ENCODE measurements at regions not wholly inside any gene's neighbourhood (a gene's known extent, or its start where the extent isn't known, plus 50 kb on each side); places are given as distances from the start of the nearest gene placed in this dataset.

DNA sequence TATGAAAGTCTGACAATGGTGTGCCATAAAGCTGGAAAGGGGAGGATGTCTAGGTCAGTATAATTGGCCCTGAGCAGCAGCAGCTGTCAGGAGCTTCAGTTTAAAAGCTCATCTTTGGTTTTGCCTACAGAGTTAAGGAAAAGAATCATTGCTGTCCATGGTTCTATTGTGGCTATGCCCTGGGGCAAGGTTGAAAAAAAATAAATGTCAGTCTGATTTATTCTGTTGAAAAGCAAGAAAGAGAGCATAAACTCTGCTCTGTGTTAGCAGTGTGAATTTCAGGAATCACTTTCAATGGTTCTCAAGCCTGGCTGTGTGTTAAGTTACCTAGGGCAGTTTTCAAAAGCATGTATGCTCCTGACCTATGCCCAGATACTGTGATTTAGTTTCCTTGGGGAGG, 446.7 kb downstream of the SETBP1 start:
- TF ChIP-seq CTCF (conservative IDR thresholded peaks at IDR 0.05; ENCODE audit: low read depth, low read length) (no peak), EZH2 (IDR thresholded peaks at IDR 0.05; ENCODE audit: borderline replicate concordance, low read depth, low read length, poor library complexity, severe bottlenecking) (no peak)
- Histone ChIP-seq H3K27me3 (replicated peaks; ENCODE audit: insufficient read depth, low read depth, low read length, poor library complexity) (peaks cover 20% of the 10 kb centered on the region), H3K4me1 (ENCODE audit: insufficient read depth, low read length, poor library complexity, severe bottlenecking) (no peaks in the 10 kb centered on the region), H3K9me3 (ENCODE audit: low read depth, low read length, poor library complexity, severe bottlenecking) (no peaks in the 10 kb centered on the region), H3K4me3 (ENCODE audit: low read depth, low read length, poor library complexity, severe bottlenecking) (no peak overlapping the region), H3K36me3 (ENCODE audit: insufficient read depth, low read length, poor library complexity, severe bottlenecking) (no peaks in the 10 kb centered on the region), H3K27ac (ENCODE audit: low read depth, low read length, poor library complexity, severe bottlenecking) (no peak overlapping the region)
- no TSS peak for BruUV-seq (replicated peaks)
- intact Hi-C loops (cut with micrococcal nuclease; ENCODE audit: unreplicated experiment) = no loop called here
- ChIA-PET CTCF (no interaction called here), POLR2A (ENCODE audit: low non-redundant PET) (no interaction called here)
- DNase-seq (ENCODE audit: low spot score) = no peak

- Histone ChIP-seq H3K4me1 (ENCODE audit: insufficient read depth, low read length, poor library complexity, severe bottlenecking) (no peaks in the 10 kb centered on the region), H3K27me3 (replicated peaks; ENCODE audit: insufficient read depth, low read depth, low read length, poor library complexity) (peaks cover 31% of the 10 kb centered on the region), H3K4me3 (ENCODE audit: low read depth, low read length, poor library complexity, severe bottlenecking) (no peak overlapping the region), H3K36me3 (ENCODE audit: insufficient read depth, low read length, poor library complexity, severe bottlenecking) (no peaks in the 10 kb centered on the region), H3K27ac (ENCODE audit: low read depth, low read length, poor library complexity, severe bottlenecking) (no peak overlapping the region), H3K9me3 (ENCODE audit: low read depth, low read length, poor library complexity, severe bottlenecking) (no peaks in the 10 kb centered on the region)
- CTCF ChIA-PET = no interaction called here
- intact Hi-C loops (cut with micrococcal nuclease; ENCODE audit: unreplicated experiment) = no loop called here
- no peak for DNase-seq (ENCODE audit: low spot score)
- POLR2A ChIA-PET (ENCODE audit: low non-redundant PET) = no interaction called here
- no TSS peak for BruUV-seq (replicated peaks)
- TF ChIP-seq CTCF (conservative IDR thresholded peaks at IDR 0.05; ENCODE audit: low read depth, low read length) (no peak), EZH2 (IDR thresholded peaks at IDR 0.05; ENCODE audit: borderline replicate concordance, low read depth, low read length, poor library complexity, severe bottlenecking) (no peak)
Measured at GRCh38 chr18:45133276-45133675, 452.6 kb downstream of the SETBP1 start.

DNA sequence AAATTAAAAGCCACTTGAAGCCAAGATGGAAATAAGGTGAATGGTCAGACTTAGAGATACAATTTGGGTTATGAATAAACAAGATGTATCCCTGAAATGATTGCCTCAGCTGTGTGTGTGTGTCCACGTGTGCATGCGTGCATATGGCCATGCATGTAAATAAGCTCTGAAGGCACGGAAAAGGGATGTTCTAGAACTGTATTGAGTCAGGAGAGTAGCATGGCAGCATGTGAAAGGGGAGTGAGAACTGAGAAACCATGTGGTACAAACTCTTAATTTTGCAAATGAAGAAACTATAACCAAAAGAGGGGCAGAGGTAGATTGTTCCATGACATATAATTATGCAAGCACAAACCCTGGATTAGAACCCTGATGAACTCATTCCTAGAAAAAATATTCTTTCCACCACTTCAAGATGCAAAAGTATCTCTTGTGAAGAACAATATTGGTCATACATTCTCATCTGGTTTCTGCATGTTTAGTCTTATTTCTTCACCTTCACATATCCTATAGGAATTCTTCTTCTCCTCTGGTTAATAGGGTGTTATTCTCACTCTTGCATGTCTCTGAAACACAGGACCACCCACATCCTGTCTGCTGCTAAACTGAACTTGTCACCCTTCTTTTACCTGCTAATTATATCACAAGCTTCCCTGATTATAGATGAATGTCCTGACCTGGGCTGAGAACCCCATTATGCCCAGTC, 455.8 kb downstream of the SETBP1 start:
- Histone ChIP-seq H3K9me3 (ENCODE audit: low read depth, low read length, poor library complexity, severe bottlenecking) (no peaks in the 10 kb centered on the region), H3K27me3 (replicated peaks; ENCODE audit: insufficient read depth, low read depth, low read length, poor library complexity) (peaks cover 10% of the 10 kb centered on the region), H3K4me3 (ENCODE audit: low read depth, low read length, poor library complexity, severe bottlenecking) (no peak overlapping the region), H3K36me3 (ENCODE audit: insufficient read depth, low read length, poor library complexity, severe bottlenecking) (no peaks in the 10 kb centered on the region), H3K4me1 (ENCODE audit: insufficient read depth, low read length, poor library complexity, severe bottlenecking) (no peaks in the 10 kb centered on the region), H3K27ac (ENCODE audit: low read depth, low read length, poor library complexity, severe bottlenecking) (no peak overlapping the region)
- no TSS peak for BruUV-seq (replicated peaks)
- CTCF ChIA-PET = no interaction called here
- no peak for DNase-seq (ENCODE audit: low spot score)
- intact Hi-C loops (cut with micrococcal nuclease; ENCODE audit: unreplicated experiment) = no loop called here
- POLR2A ChIA-PET (ENCODE audit: low non-redundant PET) = no interaction called here
- TF ChIP-seq EZH2 (IDR thresholded peaks at IDR 0.05; ENCODE audit: borderline replicate concordance, low read depth, low read length, poor library complexity, severe bottlenecking) = no peak
- TF ChIP-seq CTCF (conservative IDR thresholded peaks at IDR 0.05; ENCODE audit: low read depth, low read length) = no peak

Data from A673 (cell line).